Smooth muscle cell of the brain vasculature (primary cell): ENCODE measurements at regions not wholly inside any gene's neighbourhood (a gene's known extent, or its start where the extent isn't known, plus 50 kb on each side); places are given as distances from the start of the nearest gene placed in this dataset.
"Not testable (repeated sequence)": the region's sequence is repeated elsewhere in the genome, so short reads cannot be mapped to it uniquely, and the experiment has no call there.

Experiments used
- DNase-seq: peaks from one replicate; pipeline ENCODE4 v3.0.0-alpha.2; 2012; ENCODE audit warnings: low read depth, low spot score

DNA sequence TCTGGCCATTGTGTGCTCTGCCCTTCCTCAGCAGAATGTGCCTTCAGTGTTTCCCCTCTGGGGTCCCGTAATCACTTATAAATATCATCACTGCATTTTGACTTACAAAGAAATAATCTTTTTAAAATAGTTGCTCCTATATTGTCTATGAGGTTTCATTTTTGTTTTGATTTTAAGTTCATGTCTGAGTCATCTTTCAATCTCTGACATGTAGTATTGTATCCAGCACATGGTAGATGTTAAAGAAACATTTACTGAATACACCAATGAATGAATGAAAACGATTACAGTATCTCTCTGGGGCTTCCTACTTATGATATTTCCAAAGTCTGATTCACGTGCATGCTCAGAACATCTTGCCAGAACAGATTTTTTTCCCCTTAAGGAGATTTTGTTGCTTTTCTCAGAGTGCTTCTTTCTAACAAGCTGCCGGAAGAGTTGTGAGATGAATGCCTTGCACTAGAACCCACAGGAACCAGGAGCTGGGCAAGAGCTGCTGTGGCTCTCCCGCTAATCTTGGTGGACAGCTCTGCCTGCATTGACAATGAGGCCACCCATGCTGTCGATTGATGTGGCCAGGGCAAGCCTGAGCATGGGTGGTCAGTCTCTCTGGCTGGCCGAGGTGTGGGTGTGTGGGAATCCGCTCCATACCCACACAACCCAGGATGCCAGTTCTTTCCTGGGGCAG is 199.4 kb downstream of the CYRIA start:
- DNase-seq: no peak

GRCh38 chr2:16464641-16465040 is 201.0 kb downstream of the CYRIA start:
- DNase-seq: no peak

DNA sequence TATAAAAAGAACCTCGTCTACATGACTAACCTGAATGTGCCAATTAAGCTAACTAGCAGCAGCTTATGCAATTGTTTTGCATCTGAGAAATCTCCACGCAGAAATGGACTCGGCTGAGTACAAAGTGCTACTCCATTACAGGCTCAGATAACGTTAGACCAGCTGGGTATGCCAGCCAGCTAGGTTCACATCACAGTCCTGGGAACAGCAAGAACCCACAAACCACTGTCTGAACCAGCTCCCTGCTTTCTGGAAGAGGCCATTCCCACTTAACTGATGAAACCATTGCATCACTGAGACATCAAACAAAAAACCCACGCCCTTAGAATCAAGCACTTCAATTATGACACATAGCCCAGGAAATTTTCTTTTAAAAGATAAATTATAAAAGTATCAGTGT is 202.7 kb downstream of the CYRIA start:
- DNase-seq: no peak

DNA sequence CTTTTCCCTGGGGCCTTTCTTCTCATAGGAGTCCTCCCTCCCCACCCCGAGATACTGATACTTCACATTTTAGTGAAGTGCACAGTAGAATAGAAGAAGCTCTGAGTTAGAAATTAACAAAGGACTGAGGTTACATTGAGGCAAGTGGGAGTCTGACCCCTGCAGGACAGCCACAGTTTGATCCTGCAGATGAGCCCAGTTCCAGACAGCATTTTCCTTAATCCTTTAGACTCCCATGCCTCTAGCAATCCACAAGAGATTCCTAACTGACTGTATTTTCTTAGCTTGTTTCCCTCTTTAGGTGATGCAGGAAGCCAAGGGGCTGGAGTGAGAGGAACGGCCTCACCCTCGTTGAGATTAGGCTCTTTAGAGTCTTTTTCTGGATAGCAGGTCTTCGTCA is 204.0 kb downstream of the CYRIA start:
- no peak for DNase-seq

DNA sequence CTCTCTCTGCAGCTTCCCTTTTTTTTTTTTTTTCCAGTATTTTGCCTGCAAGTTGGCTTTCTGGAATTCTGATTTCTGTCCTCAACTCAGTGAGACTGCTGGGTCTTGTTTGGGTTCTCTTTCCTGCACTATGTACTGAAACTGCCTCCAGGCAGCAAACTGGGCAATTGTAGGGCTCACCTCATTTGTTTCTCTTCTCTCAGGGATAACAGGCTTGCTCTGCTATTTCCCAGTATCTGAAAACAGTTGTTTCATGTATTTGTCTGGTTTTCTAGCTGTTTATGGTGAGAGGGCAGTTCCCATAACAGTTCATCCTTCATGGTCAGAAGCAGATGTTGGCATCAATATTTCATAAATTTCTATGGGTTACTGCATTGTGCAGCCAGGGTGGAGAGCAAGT is 206.0 kb downstream of the CYRIA start:
- DNase-seq: no peak

- no peak for DNase-seq
These were observed 211.0 kb downstream of the CYRIA start for GRCh38 chr2:16454621-16455020.

GRCh38 chr2:16452123-16452522 is 213.5 kb downstream of the CYRIA start:
- DNase-seq: no peak

DNA sequence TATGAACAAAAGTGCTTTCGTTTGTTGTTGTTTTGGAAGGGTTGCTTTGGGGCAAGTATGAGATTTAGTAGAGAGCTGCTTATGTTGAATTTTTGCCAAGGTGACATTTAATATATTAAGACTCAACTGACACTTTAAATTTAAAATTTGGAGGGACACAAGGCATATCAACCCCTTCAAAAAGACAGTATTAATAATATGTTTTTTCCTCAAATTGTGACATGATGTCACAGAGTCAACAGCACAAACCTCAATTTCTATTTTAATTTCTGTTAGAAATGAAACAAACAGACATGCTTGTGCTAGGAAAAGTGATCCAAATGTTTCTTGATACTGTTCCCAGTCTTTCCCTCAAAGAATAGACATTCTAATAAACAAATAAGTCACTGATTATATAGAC is 218.9 kb downstream of the CYRIA start:
- no peak for DNase-seq

DNA sequence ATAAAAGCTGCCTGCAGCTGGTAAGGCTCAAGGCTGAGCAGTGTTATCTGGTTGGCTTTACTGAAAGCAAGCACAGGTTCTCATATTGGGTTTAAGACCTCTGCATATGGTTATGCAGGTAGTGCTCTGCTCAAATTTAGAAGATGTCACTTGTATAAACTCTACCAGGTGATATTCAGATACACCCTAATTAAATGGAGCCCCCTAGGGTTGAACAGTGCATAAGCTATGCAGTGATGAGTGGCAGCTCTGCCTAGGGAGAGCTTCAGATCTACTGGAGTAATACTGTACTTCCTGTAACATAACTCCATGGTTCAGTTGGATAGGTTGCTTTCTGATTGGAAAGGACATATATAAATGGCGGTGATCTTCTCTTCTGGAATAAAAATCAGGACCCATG is 222.7 kb downstream of the CYRIA start:
- DNase-seq: no peak

DNA sequence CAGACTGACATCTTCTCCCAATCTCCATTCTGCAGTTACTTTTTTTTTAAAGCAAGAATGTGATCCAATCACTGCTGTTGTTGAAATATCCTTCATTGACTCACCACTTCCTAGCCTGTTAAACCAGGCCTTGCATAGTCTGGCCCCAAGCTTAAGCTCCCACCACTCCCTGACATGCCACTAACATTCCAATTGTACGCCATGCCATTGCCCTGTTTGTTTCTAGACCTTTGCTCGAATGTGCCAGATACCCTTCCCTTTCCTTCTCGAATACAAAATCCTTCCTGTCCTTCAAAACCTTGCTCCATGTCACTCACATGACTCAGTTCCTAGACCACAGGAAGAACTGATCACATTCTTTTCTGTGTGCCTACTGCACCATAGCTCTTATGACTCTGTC is 224.2 kb downstream of the CYRIA start:
- DNase-seq: no peak

- no peak for DNase-seq
These were observed 224.7 kb downstream of the CYRIA start for GRCh38 chr2:16440898-16441297.

- DNase-seq: no peak
These were observed 226.9 kb downstream of the CYRIA start for GRCh38 chr2:16438613-16439321.

DNA sequence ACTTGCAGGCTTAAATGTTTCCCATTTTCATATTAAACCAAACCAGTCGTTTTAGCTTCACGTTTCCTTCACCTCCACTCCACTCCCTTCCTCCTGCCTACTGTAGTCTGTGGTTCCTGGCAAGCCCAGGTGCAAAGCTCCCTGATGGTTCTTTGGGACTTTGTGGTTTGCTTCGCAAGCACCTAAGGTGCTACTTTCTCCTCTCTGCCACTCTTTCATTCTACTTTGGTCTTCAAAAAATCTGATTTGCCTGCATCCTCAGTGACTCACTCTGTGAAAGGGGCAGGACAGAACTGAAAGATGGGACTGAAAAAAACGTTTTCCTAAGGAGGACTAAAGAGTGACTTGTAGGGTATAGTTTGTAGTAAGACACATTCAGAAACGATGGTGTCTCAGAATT is 228.4 kb downstream of the CYRIA start:
- DNase-seq: no peak

DNA sequence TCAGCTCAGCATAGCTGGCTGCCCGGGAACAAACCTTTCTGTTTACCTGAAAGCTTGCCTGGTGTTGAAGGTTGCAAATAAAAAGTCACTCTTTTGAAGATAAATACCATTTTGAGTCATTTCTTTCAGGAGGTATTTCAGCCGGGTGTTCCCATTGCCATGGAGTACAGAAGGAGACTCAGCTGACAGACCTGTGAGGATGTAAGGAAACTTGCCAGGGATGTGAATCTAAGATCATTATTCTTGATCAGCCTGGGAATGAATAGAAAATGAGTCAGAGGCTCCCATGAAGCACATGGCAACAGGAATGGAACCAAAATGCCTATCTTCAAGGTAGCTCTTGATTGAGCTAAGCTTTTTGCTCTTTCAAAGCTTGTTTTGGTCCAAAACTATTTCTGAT is 231.2 kb downstream of the CYRIA start:
- no peak for DNase-seq

DNA sequence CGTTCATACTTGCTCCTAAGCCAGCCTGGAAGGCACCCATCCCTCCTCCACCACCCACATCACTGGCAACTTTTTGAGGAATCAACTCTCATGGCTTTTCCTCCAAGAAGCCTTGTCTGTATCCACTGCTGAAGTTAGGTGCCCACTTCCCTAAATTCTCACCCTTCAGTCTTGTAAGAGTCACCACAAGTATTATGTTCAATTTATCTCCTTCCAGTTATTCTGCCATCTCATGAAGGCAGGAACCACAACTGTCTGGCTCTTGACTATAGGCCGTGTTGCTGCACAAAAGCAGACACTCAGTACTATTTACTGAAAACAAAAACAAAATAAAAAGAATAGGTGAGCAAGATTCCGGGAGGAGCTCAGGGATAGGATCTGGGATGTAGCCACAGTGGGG is 234.8 kb downstream of the CYRIA start:
- DNase-seq: no peak

GRCh38 chr2:16429431-16430145 is 236.0 kb downstream of the CYRIA start:
- no peak for DNase-seq

- no peak for DNase-seq
These were observed 236.6 kb downstream of the CYRIA start for GRCh38 chr2:16429002-16429401.

GRCh38 chr2:16425462-16426336 is 239.9 kb downstream of the CYRIA start:
- DNase-seq: no peak

DNA sequence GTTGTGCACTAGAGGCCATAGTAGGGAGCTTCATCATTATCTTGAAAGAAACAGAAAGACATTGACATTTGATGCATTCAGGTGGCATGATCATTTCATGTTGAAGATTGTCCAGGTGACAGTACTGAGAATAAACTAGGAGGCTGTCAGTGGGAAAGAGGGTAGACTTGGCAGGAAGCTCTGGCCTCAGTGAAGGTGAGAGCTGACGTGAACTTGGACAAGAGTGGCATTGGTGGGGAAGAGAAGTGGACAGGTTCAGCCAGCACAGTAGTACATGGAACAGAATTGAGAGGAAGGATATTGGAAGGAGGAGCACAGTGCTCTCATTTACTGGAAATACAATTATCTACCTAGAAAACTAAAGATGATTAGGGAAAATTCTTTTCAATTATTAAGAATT is 245.2 kb downstream of the CYRIA start:
- no peak for DNase-seq

GRCh38 chr2:16417726-16418125 is 247.9 kb downstream of the CYRIA start:
- no peak for DNase-seq

- no peak for DNase-seq
These were observed 249.0 kb downstream of the CYRIA start for GRCh38 chr2:16416651-16417050.

DNA sequence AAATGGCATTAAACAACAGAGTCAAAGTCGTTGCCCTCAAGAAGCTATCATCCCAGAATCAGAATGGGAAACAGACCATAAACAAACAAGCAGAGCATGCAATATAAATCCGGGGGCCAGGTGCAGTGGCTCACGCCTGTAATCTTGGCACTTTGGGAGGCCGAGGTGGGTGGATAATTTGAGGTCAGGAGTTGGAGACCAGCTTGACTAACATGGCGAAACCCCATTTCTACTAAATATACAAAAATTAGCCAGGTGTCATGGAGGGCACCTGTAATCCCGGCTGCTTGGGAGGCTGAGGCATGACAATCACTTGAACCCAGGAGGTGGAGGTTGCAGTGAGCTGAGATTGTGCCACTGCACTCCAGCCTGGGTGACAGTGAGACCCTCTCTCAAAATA is 249.8 kb downstream of the CYRIA start:
- not testable (repeated sequence) for DNase-seq
